ENCODE measurements at regions not wholly inside any gene's neighbourhood (a gene's known extent, or its start where the extent isn't known, plus 50 kb on each side); places are given as distances from the start of the nearest gene placed in this dataset.

DNA sequence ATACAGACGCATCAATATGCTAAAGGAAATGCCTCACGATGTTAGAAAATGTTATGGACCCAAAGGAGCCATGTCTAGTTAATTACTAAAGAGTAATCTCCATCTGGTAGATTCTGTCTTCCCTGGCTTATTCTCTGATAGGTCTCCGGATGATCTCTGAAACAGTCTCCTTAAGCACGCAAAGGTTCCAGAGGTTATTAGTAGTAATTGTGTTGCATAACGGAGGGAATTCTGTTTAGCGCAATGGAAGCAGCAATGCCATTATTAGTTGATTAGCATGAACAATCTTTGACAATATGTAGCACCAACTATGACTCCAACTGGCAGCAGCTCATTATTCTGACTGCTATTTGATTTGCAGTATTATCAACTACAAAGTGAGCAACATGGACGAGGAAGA, 952.5 kb upstream of the SEMA6D start:
- peaks cover 14% of the 10 kb centered on the region in 2 experiments for H3K9me3 Mint-ChIP-seq
- H2BK12ac ChIP-seq (ENCODE audit: insufficient read length, low read depth, low read length) = no peak overlapping the region
- no peak overlapping the region for H3K4me3 Mint-ChIP-seq
- peaks cover 12 to 15% (median 13%) of the 10 kb centered on the region in 3 experiments for H3K36me3 Mint-ChIP-seq (ENCODE audit: insufficient read depth in 1 of 3, low read depth in 3 of 3)
- no peaks in the 10 kb centered on the region for H3K4me1 ChIP-seq (ENCODE audit: insufficient read depth, low read length)
- H2BK5ac ChIP-seq (ENCODE audit: insufficient read length, low read length) = no peak overlapping the region
- H3K27me3 Mint-ChIP-seq (ENCODE audit: low read depth) = no peaks in the 10 kb centered on the region; the same call in 1 of the 2 replicates
- no peak overlapping the region for H3K27ac Mint-ChIP-seq
- no peak for DNase-seq
- no peaks in the 10 kb centered on the region for H3K23me2 ChIP-seq (ENCODE audit: insufficient read length, low read depth, low read length, poor library complexity, severe bottlenecking)
- H3K4me2 ChIP-seq (ENCODE audit: insufficient read depth, insufficient read length, low read length) = no peak overlapping the region
- H3T11ph ChIP-seq (ENCODE audit: low read length) = no peak overlapping the region
- no peak overlapping the region for H4K91ac ChIP-seq (ENCODE audit: insufficient read length, low read depth, low read length)
- no peak overlapping the region for H3K56ac ChIP-seq (ENCODE audit: insufficient read length, low read depth, low read length)
- H3K27ac ChIP-seq (ENCODE audit: insufficient read length, low read depth, low read length) = no peak overlapping the region
- WGBS (ENCODE audit: extremely low coverage, insufficient read length, low lambda C conversion rate) = no CpG with 5 or more reads among the region's 7 CpGs
- H3K79me2 ChIP-seq (ENCODE audit: insufficient read depth, low read length) = no peaks in the 10 kb centered on the region
- H3K18ac ChIP-seq (ENCODE audit: insufficient read length, low read depth, low read length) = no peak overlapping the region
- no peak overlapping the region for H3K23ac ChIP-seq (ENCODE audit: insufficient read length, low read depth, low read length)
- peaks cover 5% of the 10 kb centered on the region for H3K9me3 ChIP-seq (ENCODE audit: control insufficient read depth, low read depth, low read length)
- no peaks in the 10 kb centered on the region for H4K20me1 ChIP-seq (ENCODE audit: control insufficient read depth, insufficient read depth, insufficient read length)
- H3K79me1 ChIP-seq (ENCODE audit: insufficient read depth, low read depth, low read length, poor library complexity, severe bottlenecking) = no peaks in the 10 kb centered on the region
- TF ChIP-seq, protein P1, sequence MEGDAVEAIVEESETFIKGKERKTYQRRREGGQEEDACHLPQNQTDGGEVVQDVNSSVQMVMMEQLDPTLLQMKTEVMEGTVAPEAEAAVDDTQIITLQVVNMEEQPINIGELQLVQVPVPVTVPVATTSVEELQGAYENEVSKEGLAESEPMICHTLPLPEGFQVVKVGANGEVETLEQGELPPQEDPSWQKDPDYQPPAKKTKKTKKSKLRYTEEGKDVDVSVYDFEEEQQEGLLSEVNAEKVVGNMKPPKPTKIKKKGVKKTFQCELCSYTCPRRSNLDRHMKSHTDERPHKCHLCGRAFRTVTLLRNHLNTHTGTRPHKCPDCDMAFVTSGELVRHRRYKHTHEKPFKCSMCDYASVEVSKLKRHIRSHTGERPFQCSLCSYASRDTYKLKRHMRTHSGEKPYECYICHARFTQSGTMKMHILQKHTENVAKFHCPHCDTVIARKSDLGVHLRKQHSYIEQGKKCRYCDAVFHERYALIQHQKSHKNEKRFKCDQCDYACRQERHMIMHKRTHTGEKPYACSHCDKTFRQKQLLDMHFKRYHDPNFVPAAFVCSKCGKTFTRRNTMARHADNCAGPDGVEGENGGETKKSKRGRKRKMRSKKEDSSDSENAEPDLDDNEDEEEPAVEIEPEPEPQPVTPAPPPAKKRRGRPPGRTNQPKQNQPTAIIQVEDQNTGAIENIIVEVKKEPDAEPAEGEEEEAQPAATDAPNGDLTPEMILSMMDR (conservative IDR thresholded peaks at IDR 0.05) = no peak
- H3K4me1 Mint-ChIP-seq = no peaks in the 10 kb centered on the region
- no peak overlapping the region for H3K14ac ChIP-seq (ENCODE audit: insufficient read depth, low read length)
- H2AK5ac ChIP-seq (ENCODE audit: insufficient read length, low read length) = no peak overlapping the region
- H2AFZ ChIP-seq (ENCODE audit: low read length) = no peak overlapping the region
- no peaks in the 10 kb centered on the region for H3K27me3 ChIP-seq (ENCODE audit: insufficient read depth, low read length)
- no peak overlapping the region for H4K5ac ChIP-seq (ENCODE audit: insufficient read length, low read depth, low read length)
- no peak overlapping the region for H3K9ac ChIP-seq (ENCODE audit: extremely low read depth, insufficient read length, low read length)
- no peak overlapping the region for H2BK15ac ChIP-seq (ENCODE audit: low read depth, low read length)
- H2BK120ac ChIP-seq (ENCODE audit: low read depth, low read length, poor library complexity, severe bottlenecking) = no peak overlapping the region
- H4K8ac ChIP-seq (replicated peaks; ENCODE audit: insufficient read length, low read depth, low read length) = no peak overlapping the region
- no peak overlapping the region for H3K4ac ChIP-seq (ENCODE audit: low read depth, low read length)
- H2BK20ac ChIP-seq (ENCODE audit: low read depth, low read length, poor library complexity, severe bottlenecking) = no peak overlapping the region

All from H9 (cell line).